GM21723 (cell line): ENCODE measurements at regions not wholly inside any gene's neighbourhood (a gene's known extent, or its start where the extent isn't known, plus 50 kb on each side); places are given as distances from the start of the nearest gene placed in this dataset.
"Not testable (repeated sequence)": the region's sequence is repeated elsewhere in the genome, so short reads cannot be mapped to it uniquely, and the experiment has no call there.

Source experiments
- ATAC-seq: cut with Tn5 transposase; IDR thresholded peaks from one replicate; pipeline ENCODE4 v1.9.1; 2021; ENCODE audit warnings: mild to moderate bottlenecking, moderate library complexity; ENCODE audit not compliant: unreplicated experiment

DNA sequence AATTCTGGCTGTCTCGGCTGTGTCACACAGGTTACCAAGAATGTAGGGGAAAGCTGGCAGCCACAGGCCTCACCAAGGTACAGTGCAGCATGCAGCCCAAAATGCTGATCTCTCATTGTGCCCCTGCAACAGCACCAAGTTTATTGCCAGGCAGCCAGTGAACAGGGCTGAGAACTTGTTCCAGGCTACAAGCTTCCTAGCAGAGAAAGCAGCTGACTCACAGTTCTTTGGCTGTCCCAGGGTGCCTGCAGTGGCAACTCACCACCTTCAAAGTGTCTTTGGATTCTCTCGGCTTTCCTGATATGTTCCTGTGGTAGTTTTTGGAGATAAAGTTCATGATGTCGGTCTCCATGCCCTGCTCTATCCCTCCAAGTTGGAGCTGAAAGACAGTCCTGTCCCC, 719.1 kb upstream of the ANO3 start:
- ATAC-seq, result no peak

DNA sequence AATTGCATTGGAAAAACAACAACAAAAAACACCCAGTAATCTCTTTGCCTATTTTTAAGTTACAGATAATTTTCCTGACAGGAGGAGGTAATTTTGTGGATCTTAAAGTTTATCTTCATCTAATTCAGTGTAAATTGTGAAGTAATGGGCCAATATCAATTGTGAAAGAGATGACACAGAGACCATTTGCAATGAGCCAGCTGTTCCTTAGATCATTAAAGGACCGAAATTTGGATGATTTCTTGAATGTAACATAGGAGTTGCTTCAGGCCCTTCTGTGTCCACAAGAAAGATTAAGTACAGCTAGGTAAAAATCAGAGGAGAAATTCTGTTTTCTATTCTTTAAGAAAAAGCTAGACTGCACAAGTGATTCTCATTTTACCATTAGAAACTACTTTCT, 718.5 kb upstream of the ANO3 start:
- ATAC-seq, result no peak

DNA sequence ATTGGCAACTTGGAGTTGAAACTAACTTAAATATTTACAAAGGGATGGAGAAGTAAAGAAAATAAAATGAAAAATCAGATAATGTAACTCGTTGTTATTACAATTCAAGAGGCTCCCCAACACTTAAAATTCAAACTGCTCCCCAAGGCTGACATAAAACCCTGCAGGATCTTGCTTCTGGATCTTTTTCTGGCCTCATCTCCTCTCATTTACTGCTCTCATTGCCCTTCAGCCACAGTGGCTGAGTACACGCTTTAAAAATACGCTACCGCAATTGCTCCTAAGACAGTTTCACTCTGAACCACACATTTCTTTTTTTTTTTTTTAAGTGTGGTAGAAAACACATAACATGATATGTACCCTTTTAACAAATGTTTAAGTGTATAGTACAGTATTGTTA, 718.1 kb upstream of the ANO3 start:
- ATAC-seq, result no peak

DNA sequence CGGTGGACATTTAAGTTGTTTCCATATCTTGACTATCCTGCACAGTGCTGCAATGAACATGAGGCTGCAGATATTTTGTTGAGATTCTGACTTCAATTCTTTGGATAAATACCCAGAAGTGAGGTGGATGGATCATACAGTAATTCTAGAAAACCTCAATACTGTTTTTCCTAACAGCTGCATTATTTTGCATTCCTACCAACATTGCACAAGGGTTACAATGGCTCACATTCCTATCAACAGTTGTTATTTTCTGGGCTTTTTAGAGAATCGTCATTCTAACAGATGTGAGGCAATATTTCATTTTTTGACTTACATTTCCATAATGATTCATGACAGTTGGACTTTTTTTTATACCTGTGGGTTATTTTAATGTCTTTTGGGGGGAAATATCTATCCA, 716.9 kb upstream of the ANO3 start:
- no peak for ATAC-seq

DNA sequence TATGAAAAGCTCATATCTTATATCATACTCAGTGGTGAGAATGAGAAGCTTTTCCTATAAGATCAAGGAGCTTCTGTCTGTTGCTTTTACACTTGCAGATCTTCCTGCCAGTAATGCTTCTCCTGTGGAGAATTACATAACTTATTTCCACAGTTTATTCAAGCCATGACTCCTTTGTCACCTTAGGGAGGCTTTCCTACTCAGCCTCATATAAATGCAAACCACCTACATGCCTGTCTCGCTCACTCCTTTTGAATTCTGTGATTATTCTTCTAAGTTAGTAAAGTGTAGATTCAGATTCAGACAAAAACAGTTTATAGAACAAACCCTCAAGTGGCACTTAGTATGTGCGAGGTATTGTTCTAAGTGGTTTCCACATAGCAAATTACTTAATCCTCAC, 716.1 kb upstream of the ANO3 start:
- no peak for ATAC-seq

DNA sequence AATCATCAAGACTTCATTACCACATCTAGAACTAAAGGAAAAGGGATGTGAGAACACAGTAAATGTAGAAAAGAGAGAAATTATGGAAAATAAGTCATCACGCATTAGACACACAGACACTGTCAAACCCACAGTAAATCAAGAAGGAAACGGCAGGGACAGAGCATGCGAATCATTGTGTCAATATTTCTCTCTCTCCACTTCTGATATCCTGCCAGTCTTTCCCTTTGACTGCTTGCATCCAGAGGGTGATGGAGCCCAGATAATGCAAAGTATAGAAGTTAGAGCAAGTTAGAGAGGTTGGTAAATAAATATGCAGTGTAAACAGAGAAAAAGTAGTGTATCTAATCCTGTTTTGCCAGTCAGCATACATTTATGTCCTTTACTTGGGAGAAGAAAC, 706.8 kb upstream of the ANO3 start:
- no peak for ATAC-seq

DNA sequence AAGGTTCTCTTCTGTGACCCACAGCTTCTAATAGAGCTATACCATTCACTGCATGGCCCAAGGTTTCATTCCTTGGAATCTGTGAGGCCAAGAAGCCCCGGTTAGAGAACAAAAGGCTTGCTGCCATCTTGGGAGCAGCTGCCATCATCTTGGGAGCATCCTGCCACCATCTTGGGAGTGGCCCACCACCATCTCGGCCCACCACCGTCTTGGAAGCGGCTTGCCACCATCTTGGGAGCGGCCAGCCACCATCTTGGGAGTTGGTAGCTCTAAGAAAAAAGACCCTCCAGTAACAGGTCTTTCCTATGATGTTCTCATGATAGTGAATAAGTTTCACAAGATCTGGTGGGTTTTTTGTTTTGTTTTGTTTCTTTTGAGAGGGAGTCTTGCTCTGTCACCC, 703.9 kb upstream of the ANO3 start:
- ATAC-seq, result no peak

DNA sequence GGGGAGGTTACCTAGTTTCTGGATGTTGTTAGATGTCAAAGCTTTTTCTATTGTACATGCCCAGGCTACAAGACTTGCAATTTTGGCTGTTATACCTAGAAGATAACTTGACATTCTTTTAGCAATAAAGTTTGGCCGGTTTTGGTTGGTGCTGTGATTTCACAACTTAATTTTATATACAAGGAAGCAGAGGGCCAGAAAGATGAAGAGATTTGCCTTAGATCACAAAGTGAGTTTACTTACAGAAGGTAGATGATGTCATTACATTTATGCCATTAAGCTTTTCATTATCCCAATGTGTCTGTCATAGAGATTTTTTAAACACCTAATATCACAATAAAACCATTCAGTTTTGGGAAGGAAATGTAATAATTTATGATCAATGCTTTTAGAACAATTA, 698.7 kb upstream of the ANO3 start:
- no peak for ATAC-seq

DNA sequence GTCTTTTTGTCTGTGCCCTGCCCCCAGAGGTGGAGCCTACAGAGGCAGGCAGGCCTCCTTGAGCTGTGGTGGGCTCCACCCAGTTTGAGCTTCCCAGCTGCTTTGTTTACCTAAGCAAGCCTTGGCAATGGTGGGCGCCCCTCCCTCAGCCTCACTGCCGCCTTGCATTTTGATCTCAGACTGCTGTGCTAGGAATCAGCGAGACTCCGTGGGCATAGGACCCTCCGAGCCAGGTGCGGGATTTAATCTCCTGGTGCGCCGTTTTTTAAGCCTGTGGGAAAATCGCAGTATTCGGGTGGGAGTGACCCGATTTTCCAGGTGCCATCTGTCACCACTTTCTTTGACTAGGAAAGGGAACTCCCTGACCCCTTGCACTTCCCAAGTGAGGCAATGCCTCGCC, 682.7 kb upstream of the ANO3 start:
- ATAC-seq, result not testable (repeated sequence)

DNA sequence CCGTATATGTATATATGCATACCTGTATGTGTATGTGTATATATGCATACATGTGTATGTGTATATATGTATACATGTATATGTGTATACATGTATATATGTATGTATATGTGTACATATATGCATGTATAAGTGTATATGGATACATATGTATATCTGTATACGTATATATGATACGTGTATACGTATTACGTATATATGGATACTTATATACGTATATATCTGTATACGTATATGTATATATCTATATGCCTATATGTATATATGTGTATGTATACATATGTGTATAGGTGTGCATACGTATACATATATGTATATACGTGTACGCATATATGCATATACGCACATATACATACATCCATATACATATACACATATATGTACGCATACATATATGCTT, 681.6 kb upstream of the ANO3 start:
- no peak for ATAC-seq

DNA sequence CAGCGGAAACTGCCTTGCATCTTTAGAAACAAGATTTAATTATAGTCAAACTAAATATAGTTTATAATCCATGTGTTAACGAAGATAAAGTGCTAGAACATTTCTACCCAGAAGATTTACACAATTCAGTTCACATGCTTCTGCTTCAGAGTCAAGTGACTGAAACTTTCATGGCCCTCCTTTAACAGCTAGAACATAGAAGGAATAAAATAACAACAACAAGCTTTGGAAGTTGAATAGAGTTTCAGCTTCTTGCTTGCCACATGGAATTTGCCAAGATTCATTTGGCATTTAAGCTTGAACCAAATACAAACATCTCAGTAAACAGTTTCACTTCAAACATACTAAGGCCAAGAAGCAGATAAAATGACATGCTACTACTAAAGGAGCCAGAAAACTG, 676.3 kb upstream of the ANO3 start:
- no peak for ATAC-seq

DNA sequence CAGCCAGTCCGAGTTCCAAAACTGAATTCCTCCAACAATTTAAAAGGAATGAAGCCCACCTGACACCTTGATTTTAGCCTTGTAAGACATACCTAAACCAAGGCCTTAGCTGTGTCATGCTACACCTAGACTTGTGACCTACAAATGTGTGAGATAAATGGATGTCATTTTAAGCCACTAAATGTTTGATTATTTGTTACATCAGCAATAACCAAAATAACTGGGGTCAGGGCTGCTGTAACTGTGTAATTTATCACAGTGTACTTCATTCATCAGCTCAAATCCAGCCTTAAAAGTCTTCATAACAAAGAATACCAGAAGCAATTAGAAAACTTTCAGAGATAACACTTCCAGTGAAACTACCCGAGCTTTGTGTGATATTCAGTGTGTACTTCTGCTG, 673.0 kb upstream of the ANO3 start:
- no peak for ATAC-seq

DNA sequence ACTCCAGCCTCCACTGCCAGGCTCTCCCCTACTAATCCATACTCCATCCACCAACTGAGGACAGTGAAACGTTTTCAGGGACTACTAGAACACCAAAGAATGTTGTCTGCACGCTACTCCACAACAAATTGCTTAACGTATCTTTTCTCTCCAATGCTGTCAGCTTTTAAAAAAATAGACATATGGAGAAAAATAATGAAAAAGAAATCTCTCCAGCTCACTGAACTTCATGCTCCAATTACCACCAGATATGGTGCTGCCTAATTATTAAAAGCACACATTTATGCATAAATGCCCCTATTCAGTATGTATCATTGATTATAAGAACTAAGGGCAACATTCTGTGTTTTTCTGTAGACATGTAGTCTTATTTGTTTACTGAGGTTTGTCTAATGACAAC, 672.2 kb upstream of the ANO3 start:
- ATAC-seq, result no peak

DNA sequence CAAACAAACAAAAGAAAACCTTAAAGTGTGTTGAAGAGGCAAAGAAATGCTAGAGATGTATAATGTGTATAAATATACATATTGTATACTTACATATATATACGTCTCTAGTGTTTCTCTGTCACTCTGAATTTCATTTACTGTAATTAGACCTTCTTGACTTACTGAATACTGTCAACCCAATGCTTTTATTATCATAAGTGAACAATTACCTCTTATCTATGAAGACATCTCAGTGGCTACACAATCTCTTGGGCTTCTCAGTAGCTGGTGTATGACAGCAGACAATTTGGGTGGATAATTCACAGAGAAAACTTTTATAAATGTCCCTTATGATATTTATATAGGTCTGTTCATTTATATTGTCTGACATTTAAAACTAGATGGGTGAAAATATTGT, 664.1 kb upstream of the ANO3 start:
- ATAC-seq, result no peak

DNA sequence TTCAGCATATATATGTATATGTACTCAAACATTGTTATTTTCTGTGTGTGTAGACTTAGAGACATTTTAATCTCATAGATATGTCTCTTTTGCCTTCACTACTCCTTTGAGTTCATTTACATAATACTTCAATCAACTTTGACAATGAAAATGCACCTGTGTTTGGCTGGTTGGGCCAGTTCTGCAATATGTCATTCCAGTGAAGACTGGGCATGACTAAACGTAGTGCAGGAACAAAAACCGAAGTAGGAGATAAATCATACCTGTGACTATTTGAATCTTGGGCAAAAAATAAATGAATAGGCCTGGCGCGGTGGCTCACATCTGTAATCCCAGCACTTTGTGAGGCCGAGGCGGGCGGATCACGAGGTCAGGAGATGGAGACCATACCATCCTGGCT, 640.0 kb upstream of the ANO3 start:
- no peak for ATAC-seq

DNA sequence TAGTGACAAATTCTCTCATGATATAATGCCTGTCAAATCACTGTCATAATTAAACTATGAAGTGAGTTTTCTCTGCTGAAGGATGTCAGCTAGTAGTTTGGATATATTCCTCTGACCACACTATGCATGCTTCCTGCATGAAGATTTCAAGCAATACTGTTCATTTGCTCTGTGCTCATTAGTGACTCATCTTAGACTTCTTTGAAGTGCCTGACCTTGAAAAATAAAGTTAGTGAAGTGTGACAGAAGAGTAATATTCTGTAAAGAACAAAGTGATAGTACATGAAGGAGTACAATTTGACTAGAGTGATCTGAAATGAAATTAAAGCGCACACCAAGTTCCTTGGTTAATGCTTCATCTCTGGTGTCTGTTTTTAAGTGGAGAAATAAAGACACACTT, 629.5 kb upstream of the ANO3 start:
- ATAC-seq, result no peak

DNA sequence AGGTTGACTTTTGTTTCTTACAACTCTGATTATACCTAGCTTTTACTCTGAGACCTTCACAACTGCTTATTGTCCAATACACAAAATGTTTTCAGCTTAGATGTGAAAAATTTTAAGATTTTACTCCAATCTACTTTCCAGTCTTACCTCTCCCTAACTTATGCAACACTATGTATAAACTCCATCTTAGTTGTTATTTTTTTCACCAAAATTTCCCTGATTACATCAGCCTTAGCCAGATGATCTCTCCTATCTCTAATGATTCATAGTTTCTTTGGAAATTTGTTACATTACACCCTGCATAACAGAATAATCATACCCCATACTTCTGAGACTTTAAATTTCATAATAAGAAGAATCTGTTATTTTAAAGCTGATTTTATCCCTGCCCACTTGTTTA, 621.0 kb upstream of the ANO3 start:
- ATAC-seq, result no peak

DNA sequence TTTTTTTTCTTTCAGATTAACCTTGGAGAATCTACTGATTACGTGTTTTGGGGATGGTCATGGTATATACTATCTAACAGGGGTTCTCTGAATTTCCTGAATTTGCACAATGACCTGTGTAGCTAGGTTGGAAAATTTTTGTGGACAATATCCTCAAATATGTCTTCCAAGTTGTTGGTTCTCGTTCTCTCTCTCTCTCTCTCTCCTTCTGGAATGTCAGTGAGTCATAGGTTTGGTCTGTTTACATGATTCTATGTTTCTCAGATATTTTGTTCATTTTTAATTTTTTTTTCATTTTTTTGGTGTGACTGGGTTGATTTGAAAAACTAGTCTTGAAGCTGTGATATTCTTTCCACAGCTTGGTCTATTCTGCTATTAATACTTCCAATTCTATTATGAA, 604.0 kb upstream of the ANO3 start:
- no peak for ATAC-seq

DNA sequence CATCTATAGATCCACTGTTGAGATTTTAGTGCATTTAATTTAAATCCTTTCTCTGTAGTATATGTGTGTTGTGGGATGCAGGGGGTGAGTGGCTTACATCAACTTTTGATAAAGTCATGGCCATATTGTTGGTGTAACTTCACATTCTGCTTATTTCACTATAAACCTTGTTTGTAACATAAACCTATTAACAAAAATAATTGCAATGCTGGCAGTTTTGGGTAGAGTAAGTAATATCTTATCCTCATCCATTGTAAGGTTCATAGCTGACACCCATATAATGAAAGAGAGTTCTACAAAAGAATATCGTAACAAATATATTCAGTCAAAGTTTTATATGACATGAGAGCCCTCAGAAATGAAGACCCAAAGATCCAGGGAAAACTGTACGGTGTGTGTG, 601.7 kb upstream of the ANO3 start:
- ATAC-seq, result no peak

DNA sequence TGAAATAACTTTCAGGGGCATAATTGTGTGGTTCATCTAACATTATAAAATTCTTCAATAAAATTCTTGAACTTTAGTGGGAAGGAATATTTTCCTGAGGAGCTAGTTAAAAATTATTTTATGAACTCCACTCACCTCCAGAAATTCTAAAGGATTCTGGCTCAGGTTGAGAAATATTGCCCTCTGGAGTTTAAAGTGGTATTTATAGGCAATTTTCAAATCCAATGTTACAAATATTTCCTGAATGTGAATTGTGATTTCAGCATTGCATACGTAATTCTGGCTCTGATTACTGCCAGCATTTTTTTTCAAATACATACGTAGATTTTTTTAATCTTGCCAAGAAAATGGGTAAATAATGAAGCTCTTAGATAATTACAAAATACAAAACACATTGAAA, 598.2 kb upstream of the ANO3 start:
- ATAC-seq, result no peak

DNA sequence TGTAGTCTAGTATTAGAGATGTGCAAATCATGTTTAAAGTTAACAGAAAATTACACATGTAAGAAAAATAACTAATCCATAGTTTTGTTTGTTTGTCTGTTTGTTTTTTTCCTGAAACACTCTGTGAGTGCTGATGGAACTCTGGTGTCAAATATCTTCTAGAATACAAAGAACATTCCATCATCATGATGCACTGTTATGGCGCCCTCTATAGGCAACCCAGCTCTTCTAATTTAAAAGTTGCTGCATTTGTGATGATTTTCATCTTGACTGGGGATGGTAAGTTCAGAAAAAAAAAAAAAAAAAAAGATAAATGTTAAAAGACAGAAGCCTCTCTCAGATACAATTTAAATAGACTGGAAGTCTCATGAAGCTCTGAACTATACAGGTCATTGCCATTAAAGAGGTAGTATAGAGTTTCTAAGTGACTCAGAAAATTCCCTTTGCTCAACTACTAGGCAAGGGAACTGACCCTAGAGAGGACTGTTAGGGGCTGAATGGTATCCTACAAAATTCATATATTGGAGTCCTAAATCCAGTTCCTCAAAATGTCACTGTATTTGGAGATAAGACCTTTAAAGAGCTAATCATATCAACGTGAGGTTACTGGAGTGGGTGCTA, 597.2 kb upstream of the ANO3 start:
- ATAC-seq, result no peak

DNA sequence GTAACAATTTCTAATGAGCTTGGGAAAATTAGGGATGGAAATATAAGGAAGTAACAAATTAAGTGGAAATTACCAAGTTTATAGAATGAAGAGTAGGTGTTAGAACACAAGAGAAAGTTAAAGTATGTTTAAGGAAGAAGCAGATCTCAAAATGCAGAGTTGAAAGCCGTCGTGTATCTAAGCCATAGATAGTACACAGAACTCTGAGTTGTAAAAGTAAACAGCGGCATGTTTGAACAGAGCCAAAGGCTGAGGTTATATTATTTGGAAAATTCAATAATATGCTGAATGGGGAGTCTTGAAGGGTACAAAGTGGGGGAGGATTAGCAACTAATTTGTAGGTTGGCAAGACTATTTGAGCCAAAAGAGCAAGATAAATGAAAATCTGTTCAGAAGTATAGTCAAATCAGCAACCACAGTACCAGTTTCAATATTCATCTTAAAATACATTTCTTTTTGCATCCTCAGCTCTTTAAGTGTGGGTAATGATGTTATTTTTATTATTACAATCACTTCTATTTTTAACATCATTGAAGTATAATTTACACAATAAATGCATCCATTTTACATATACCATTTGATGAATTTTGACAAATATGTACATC, 594.8 kb upstream of the ANO3 start:
- no peak for ATAC-seq

DNA sequence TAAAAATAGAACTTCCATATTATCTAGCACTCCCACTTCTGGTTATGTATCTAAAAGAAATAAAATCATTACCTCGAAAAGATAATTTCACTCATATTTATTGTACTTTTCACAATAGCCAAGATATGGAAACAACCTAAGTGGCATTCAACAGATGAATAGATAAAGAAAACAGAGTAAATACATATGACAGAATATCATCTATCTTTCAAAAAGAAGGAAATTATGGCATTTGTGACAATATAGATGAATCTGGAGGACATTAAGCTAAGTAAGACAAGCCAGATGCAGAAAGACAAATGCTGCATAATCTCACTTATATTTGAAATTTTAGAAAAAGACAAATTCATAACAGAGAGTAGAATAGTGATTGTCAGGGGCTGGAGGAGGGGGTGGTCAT, 590.0 kb upstream of the ANO3 start:
- ATAC-seq, result no peak
